ENCODE measurements at regions not wholly inside any gene's neighbourhood (a gene's known extent, or its start where the extent isn't known, plus 50 kb on each side); places are given as distances from the start of the nearest gene placed in this dataset.

DNA sequence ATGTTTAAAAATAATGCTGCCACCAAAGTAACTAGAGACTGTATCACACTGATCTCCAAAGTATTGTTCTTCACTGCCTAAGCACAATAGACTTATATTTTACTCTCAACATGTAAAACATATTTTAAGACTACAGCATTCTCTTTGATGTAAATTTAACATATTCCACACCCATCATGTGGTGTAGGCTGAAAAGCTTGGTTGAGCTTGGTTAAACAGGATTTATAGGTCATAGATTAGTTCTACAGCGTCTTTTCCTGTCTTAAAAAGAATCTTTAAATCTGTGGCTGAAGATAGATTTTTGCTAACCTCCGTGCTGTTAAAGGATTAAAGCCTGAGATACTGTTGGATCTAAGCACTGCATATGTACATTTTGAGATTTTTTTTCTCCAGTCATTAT, 379.9 kb downstream of the SH2D1A start:
- POLR2A ChIA-PET, result no interaction called here
- Histone ChIP-seq H3K27me3 (replicated peaks in 1 of 4; ENCODE audit: control extremely low read depth in 1 of 4, control insufficient read depth in 3 of 4, insufficient read depth in 4 of 4, low read length in 3 of 4) (no peaks in the 10 kb centered on the region), H3K9ac (ENCODE audit: low read length) (no peak overlapping the region), H3K4me3 (ENCODE audit: control extremely low read depth in 1 of 5, extremely low read depth in 1 of 5, insufficient read depth in 1 of 5, low read depth in 2 of 5, low read length in 4 of 5) (no peak overlapping the region), H2AFZ (ENCODE audit: insufficient read depth, low read depth, low read length, poor library complexity, severe bottlenecking) (no peak overlapping the region), H4K20me1 (ENCODE audit: control insufficient read depth, insufficient read depth, low read length, poor library complexity, severe bottlenecking) (no peaks in the 10 kb centered on the region), H3K36me3 (replicated peaks in 1 of 2; ENCODE audit: control extremely low read depth in 1 of 2, control insufficient read depth in 1 of 2, extremely low read depth in 1 of 2, insufficient read depth in 2 of 2, low read length in 1 of 2) (no peaks in the 10 kb centered on the region), H3K9me3 (ENCODE audit: control extremely low read depth in 1 of 3, control insufficient read depth in 2 of 3, insufficient read depth in 1 of 3, low read length in 2 of 3) (no peaks in the 10 kb centered on the region), H3K79me2 (ENCODE audit: control insufficient read depth, insufficient read depth, low read length) (no peaks in the 10 kb centered on the region), H3K4me1 (ENCODE audit: control insufficient read depth in 2 of 2, insufficient read depth in 2 of 2, low read length in 2 of 2) (no peaks in the 10 kb centered on the region), H3K4me2 (replicated peaks; ENCODE audit: low read depth, low read length, poor library complexity, severe bottlenecking) (no peak overlapping the region), H3K27ac (ENCODE audit: low read length in 2 of 2) (no peak overlapping the region)
- no peak overlapping the region for H3K4me3 Mint-ChIP-seq
- CTCF ChIA-PET, result no interaction called here
- no CpG with 5 or more reads among the region's 2 CpGs for WGBS (ENCODE audit: insufficient coverage)
- TF ChIP-seq, protein P1, sequence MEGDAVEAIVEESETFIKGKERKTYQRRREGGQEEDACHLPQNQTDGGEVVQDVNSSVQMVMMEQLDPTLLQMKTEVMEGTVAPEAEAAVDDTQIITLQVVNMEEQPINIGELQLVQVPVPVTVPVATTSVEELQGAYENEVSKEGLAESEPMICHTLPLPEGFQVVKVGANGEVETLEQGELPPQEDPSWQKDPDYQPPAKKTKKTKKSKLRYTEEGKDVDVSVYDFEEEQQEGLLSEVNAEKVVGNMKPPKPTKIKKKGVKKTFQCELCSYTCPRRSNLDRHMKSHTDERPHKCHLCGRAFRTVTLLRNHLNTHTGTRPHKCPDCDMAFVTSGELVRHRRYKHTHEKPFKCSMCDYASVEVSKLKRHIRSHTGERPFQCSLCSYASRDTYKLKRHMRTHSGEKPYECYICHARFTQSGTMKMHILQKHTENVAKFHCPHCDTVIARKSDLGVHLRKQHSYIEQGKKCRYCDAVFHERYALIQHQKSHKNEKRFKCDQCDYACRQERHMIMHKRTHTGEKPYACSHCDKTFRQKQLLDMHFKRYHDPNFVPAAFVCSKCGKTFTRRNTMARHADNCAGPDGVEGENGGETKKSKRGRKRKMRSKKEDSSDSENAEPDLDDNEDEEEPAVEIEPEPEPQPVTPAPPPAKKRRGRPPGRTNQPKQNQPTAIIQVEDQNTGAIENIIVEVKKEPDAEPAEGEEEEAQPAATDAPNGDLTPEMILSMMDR (IDR thresholded peaks at IDR 0.05), result no peak
- no peak for TF ChIP-seq EZH2 (IDR thresholded peaks at IDR 0.05; ENCODE audit: borderline replicate concordance, insufficient read depth, low read depth, low read length, poor library complexity, severe bottlenecking)
- intact Hi-C loops (cut with micrococcal nuclease), result no loop called here
- no peak for DNase-seq
- no peak overlapping the region for H3K27ac Mint-ChIP-seq
- no peaks in the 10 kb centered on the region for H3K4me1 Mint-ChIP-seq
- no peaks in the 10 kb centered on the region for H3K27me3 Mint-ChIP-seq
- H3K9me3 Mint-ChIP-seq (ENCODE audit: insufficient read depth), result no peaks in the 10 kb centered on the region
- ATAC-seq (ENCODE audit: low read depth), result no peak

- ChIA-PET POLR2A (no interaction called here), CTCF (no interaction called here)
- Mint-ChIP-seq H3K27ac (no peak overlapping the region), H3K9me3 (ENCODE audit: insufficient read depth) (no peaks in the 10 kb centered on the region), H3K4me3 (no peak overlapping the region), H3K4me1 (no peaks in the 10 kb centered on the region), H3K27me3 (no peaks in the 10 kb centered on the region)
- TF ChIP-seq EZH2 (IDR thresholded peaks at IDR 0.05; ENCODE audit: borderline replicate concordance, insufficient read depth, low read depth, low read length, poor library complexity, severe bottlenecking), result no peak
- TF ChIP-seq, protein P1 (IDR thresholded peaks at IDR 0.05), result no peak
- Histone ChIP-seq H2AFZ (ENCODE audit: insufficient read depth, low read depth, low read length, poor library complexity, severe bottlenecking) (no peak overlapping the region), H3K4me2 (replicated peaks; ENCODE audit: low read depth, low read length, poor library complexity, severe bottlenecking) (no peak overlapping the region), H3K9me3 (ENCODE audit: control extremely low read depth in 1 of 3, control insufficient read depth in 2 of 3, insufficient read depth in 1 of 3, low read length in 2 of 3) (no peaks in the 10 kb centered on the region), H4K20me1 (ENCODE audit: control insufficient read depth, insufficient read depth, low read length, poor library complexity, severe bottlenecking) (no peaks in the 10 kb centered on the region), H3K9ac (ENCODE audit: low read length) (no peak overlapping the region), H3K27ac (ENCODE audit: low read length in 2 of 2) (no peak overlapping the region), H3K79me2 (ENCODE audit: control insufficient read depth, insufficient read depth, low read length) (no peaks in the 10 kb centered on the region), H3K27me3 (replicated peaks in 1 of 4; ENCODE audit: control extremely low read depth in 1 of 4, control insufficient read depth in 3 of 4, insufficient read depth in 4 of 4, low read length in 3 of 4) (no peaks in the 10 kb centered on the region), H3K4me3 (ENCODE audit: control extremely low read depth in 1 of 5, extremely low read depth in 1 of 5, insufficient read depth in 1 of 5, low read depth in 2 of 5, low read length in 4 of 5) (no peak overlapping the region), H3K4me1 (ENCODE audit: control insufficient read depth in 2 of 2, insufficient read depth in 2 of 2, low read length in 2 of 2) (no peaks in the 10 kb centered on the region), H3K36me3 (replicated peaks in 1 of 2; ENCODE audit: control extremely low read depth in 1 of 2, control insufficient read depth in 1 of 2, extremely low read depth in 1 of 2, insufficient read depth in 2 of 2, low read length in 1 of 2) (no peaks in the 10 kb centered on the region)
- intact Hi-C loops (cut with micrococcal nuclease), result no loop called here
- DNase-seq, result no peak
- no peak for ATAC-seq (ENCODE audit: low read depth)
- WGBS (ENCODE audit: insufficient coverage), result no CpG with 5 or more reads among the region's 1 CpG
These were observed 380.5 kb downstream of the SH2D1A start for GRCh38 chrX:124726881-124727280.
